H1 (cell line): ENCODE measurements at regions not wholly inside any gene's neighbourhood (a gene's known extent, or its start where the extent isn't known, plus 50 kb on each side); places are given as distances from the start of the nearest gene placed in this dataset.

ENCODE experiments used
- CTCF ChIA-PET: fragments of 300-600 bp; sonication (Branson Sonifier 250); formaldehyde crosslinking; loops from one replicate; lab custom pipeline; 2021; ENCODE audit not compliant: partially characterized antibody; lab: Charles Lee
- POLR2A ChIA-PET: fragments of 300-600 bp; sonication (Branson Sonifier 250); formaldehyde crosslinking; loops from one replicate; lab custom pipeline; 2021; ENCODE audit warnings: inconsistent platforms; ENCODE audit not compliant: partially characterized antibody; lab: Charles Lee
- DNase-seq, 2 experiments: peaks; one replicate each; pipeline versions ENCODE4 v3.0.0 to v3.0.0-alpha.2; 2010 to 2022; ENCODE audit warnings: low spot score in 2 of 2, low read depth in 1 of 2, mixed read lengths in 1 of 2
- FAIRE-seq: peaks from 2 replicates; lab custom pipeline; 2011; peaks lifted over from hg19 to GRCh38; lab: Jason Lieb, UNC
- H2AFZ ChIP-seq: 2 replicates; pipeline ENCODE4 v1.8.1; 2012; ENCODE audit warnings: low read length, inconsistent platforms
- H2AK5ac ChIP-seq: 2 replicates; pipeline ENCODE4 v1.6.1; 2013; ENCODE audit warnings: low read depth, low read length
- H2BK120ac ChIP-seq: replicated peaks from 2 replicates; pipeline ENCODE3; 2013; ENCODE audit warnings: low read depth, low read length, inconsistent platforms
- H2BK12ac ChIP-seq: 2 replicates; pipeline ENCODE4 v1.6.1; 2013; ENCODE audit warnings: low read depth, low read length
- H2BK15ac ChIP-seq: 2 replicates; pipeline ENCODE4 v1.6.1; 2013; ENCODE audit warnings: low read length
- H2BK20ac ChIP-seq: 2 replicates; pipeline ENCODE4 v1.6.1; 2013; ENCODE audit warnings: low read length
- H2BK5ac ChIP-seq: 2 replicates; pipeline ENCODE4 v1.6.1; 2013; ENCODE audit warnings: low read depth, low read length
- H3K14ac ChIP-seq: 2 replicates; pipeline ENCODE4 v1.6.1; 2013; ENCODE audit warnings: inconsistent platforms; ENCODE audit not compliant: insufficient read length
- H3K18ac ChIP-seq: 2 replicates; pipeline ENCODE4 v1.6.1; 2013; ENCODE audit warnings: low read length; ENCODE audit errors: extremely low read depth
- H3K23ac ChIP-seq: 2 replicates; pipeline ENCODE4 v1.6.1; 2013; ENCODE audit warnings: inconsistent platforms; ENCODE audit not compliant: insufficient read length
- H3K23me2 ChIP-seq: 2 replicates; pipeline ENCODE4 v1.6.1; 2013; ENCODE audit warnings: low read depth, low read length
- H3K27ac ChIP-seq: 2 replicates; pipeline ENCODE4 v1.6.1; 2011; ENCODE audit warnings: low read depth, low read length, inconsistent platforms
- H3K27me3 ChIP-seq, 4 experiments: replicated peaks in 1 of 4; 1 replicate in 1 of 4; 2 replicates in 3 of 4; pipeline versions ENCODE4 v1.6.1 to v1.8.1; 2011 to 2013; ENCODE audit warnings: low read length in 3 of 4, mild to moderate bottlenecking in 3 of 4, inconsistent platforms in 2 of 4, mixed read lengths in 2 of 4, moderate library complexity in 1 of 4; ENCODE audit not compliant: control insufficient read depth in 3 of 4, insufficient read depth in 3 of 4; ENCODE audit errors: extremely low read depth in 1 of 4
- H3K36me3 ChIP-seq, 4 experiments: 2 replicates each; pipeline versions ENCODE4 v1.6.1 to v1.8.1; 2011 to 2013; ENCODE audit warnings: mild to moderate bottlenecking in 4 of 4, low read length in 3 of 4, moderate library complexity in 2 of 4, control low read depth in 1 of 4, inconsistent platforms in 1 of 4; ENCODE audit not compliant: insufficient read depth in 4 of 4, control insufficient read depth in 2 of 4
- H3K4ac ChIP-seq: replicated peaks from 2 replicates; pipeline ENCODE3; 2013; ENCODE audit warnings: low read length, low read depth, mixed read lengths, inconsistent platforms; ENCODE audit not compliant: insufficient read length
- H3K4me1 ChIP-seq, 4 experiments: replicated peaks in 1 of 4; 1 replicate in 1 of 4; 2 replicates in 3 of 4; pipeline versions ENCODE4 v1.6.1 to v1.8.1; 2011 to 2013; ENCODE audit warnings: low read length in 3 of 4, inconsistent platforms in 2 of 4, mixed read lengths in 1 of 4; ENCODE audit not compliant: insufficient read depth in 4 of 4, control insufficient read depth in 3 of 4
- H3K4me2 ChIP-seq, 2 experiments: 2 replicates each; pipeline versions ENCODE4 v1.6.1 to v1.8.1; 2011 to 2013; ENCODE audit warnings: low read depth in 2 of 2, low read length in 2 of 2, control low read depth in 1 of 2, inconsistent platforms in 1 of 2, mild to moderate bottlenecking in 1 of 2; ENCODE audit not compliant: insufficient read depth in 1 of 2
- H3K4me3 ChIP-seq, 4 experiments: fragments of 200-600, 300-600 bp in 1 of 4; sonication (generic), shearing (Covaris generic), sonication (Bioruptor Twin) in 1 of 4; 2 replicates each; pipeline versions ENCODE4 v1.5.1 to v1.8.1; 2011 to 2016; ENCODE audit warnings: low read length in 4 of 4, low read depth in 3 of 4, control low read depth in 2 of 4, inconsistent platforms in 2 of 4, mild to moderate bottlenecking in 2 of 4, mixed read lengths in 1 of 4, moderate library complexity in 1 of 4; ENCODE audit not compliant: insufficient read depth in 2 of 4; ENCODE audit errors: extremely low read depth in 1 of 4
- H3K56ac ChIP-seq: replicated peaks from 2 replicates; pipeline ENCODE3; 2013; ENCODE audit warnings: low read depth, mild to moderate bottlenecking, mixed read lengths, low read length, inconsistent platforms; ENCODE audit not compliant: insufficient read length
- H3K79me1 ChIP-seq: 2 replicates; pipeline ENCODE4 v1.6.1; 2013; ENCODE audit warnings: low read depth, low read length, control low read depth
- H3K79me2 ChIP-seq, 2 experiments: 2 replicates each; pipeline versions ENCODE4 v1.6.1 to v1.8.1; 2012 to 2013; ENCODE audit warnings: low read length in 2 of 2, mild to moderate bottlenecking in 2 of 2, inconsistent platforms in 1 of 2; ENCODE audit not compliant: insufficient read depth in 2 of 2, control insufficient read depth in 1 of 2
- H3K9ac ChIP-seq, 4 experiments: replicated peaks in 1 of 4; 1 replicate in 1 of 4; 2 replicates in 3 of 4; pipeline versions ENCODE4 v1.6.1 to v1.8.1; 2011 to 2013; ENCODE audit warnings: low read depth in 3 of 4, low read length in 3 of 4, control low read depth in 2 of 4, mild to moderate bottlenecking in 2 of 4, moderate library complexity in 2 of 4, inconsistent platforms in 1 of 4; ENCODE audit errors: extremely low read depth in 1 of 4
- H3K9me3 ChIP-seq, 2 experiments: 2 replicates each; pipeline versions ENCODE4 v1.6.1 to v1.8.1; 2012 to 2013; ENCODE audit warnings: mild to moderate bottlenecking in 2 of 2, moderate library complexity in 2 of 2, control low read depth in 1 of 2, inconsistent platforms in 1 of 2, low read depth in 1 of 2, low read length in 1 of 2, mixed read lengths in 1 of 2; ENCODE audit not compliant: insufficient read depth in 2 of 2
- H4K20me1 ChIP-seq, 2 experiments: replicated peaks in 1 of 2; 2 replicates each; pipeline versions ENCODE3 to v1.8.1; 2011 to 2013; ENCODE audit warnings: inconsistent platforms in 2 of 2, low read length in 2 of 2, mild to moderate bottlenecking in 1 of 2; ENCODE audit not compliant: insufficient read depth in 2 of 2, control insufficient read depth in 1 of 2
- H4K5ac ChIP-seq: 2 replicates; pipeline ENCODE4 v1.6.1; 2013; ENCODE audit warnings: low read length, low read depth, mixed read lengths, inconsistent platforms; ENCODE audit not compliant: insufficient read length
- H4K8ac ChIP-seq: 2 replicates; pipeline ENCODE4 v1.8.0; 2013; ENCODE audit warnings: mild to moderate bottlenecking, moderate library complexity, low read length, inconsistent platforms; ENCODE audit not compliant: insufficient read depth; ENCODE audit errors: extremely low read depth
- H4K91ac ChIP-seq: replicated peaks from 2 replicates; pipeline ENCODE3; 2013; ENCODE audit warnings: low read length, mixed read lengths, inconsistent platforms; ENCODE audit not compliant: insufficient read length
- CEBPB ChIP-seq: IDR thresholded peaks from 2 replicates; pipeline ENCODE4 v1.6.1; 2012; ENCODE audit warnings: low read depth, low read length
- EGR1 ChIP-seq: IDR thresholded peaks from 2 replicates; pipeline ENCODE4 v1.6.1; 2011; ENCODE audit warnings: low read depth, low read length, borderline replicate concordance
- MAFK ChIP-seq: IDR thresholded peaks from 2 replicates; pipeline ENCODE4 v1.6.1; 2012; ENCODE audit warnings: low read depth, mild to moderate bottlenecking, improper control_type of control experiment, low read length
- PHF8 ChIP-seq: fragments of 200-600 bp; sonication (generic); conservative IDR thresholded peaks from 2 replicates; pipeline ENCODE4 v1.7.1; 2012; ENCODE audit warnings: low read depth, mild to moderate bottlenecking, inconsistent platforms, low read length, moderate library complexity
- POLR2A ChIP-seq, 2 experiments: IDR thresholded peaks; 1 replicate in 1 of 2; 2 replicates in 1 of 2; pipeline ENCODE4 v1.6.1; 2011; ENCODE audit warnings: low read depth in 2 of 2, low read length in 2 of 2, mild to moderate bottlenecking in 2 of 2; ENCODE audit errors: control extremely low read depth in 1 of 2
- RXRA ChIP-seq: IDR thresholded peaks from 2 replicates; pipeline ENCODE4 v1.6.1; 2011; ENCODE audit warnings: low read depth, mild to moderate bottlenecking, low read length, moderate library complexity; ENCODE audit not compliant: insufficient read depth
- SP1 ChIP-seq: IDR thresholded peaks from 2 replicates; pipeline ENCODE4 v1.6.1; 2011; ENCODE audit warnings: low read depth, low read length
- TBP ChIP-seq: IDR thresholded peaks from 2 replicates; pipeline ENCODE4 v1.6.1; 2011; ENCODE audit warnings: low read depth, low read length, improper control_type of control experiment
- TEAD4 ChIP-seq: IDR thresholded peaks from 2 replicates; pipeline ENCODE4 v1.6.1; 2012; ENCODE audit warnings: low read depth, low read length, inconsistent platforms, mixed read lengths
- YY1 ChIP-seq: IDR thresholded peaks from 2 replicates; pipeline ENCODE4 v1.6.1; 2011; ENCODE audit warnings: low read depth, mild to moderate bottlenecking, low read length
- ZNF274 ChIP-seq: IDR thresholded peaks from 2 replicates; pipeline ENCODE4 v1.7.0; 2012; ENCODE audit warnings: low read length, borderline replicate concordance; ENCODE audit errors: extremely low read depth
- WGBS, 2 experiments: shearing (Covaris generic) in 1 of 2; methylation state at CpG; one replicate each; pipeline versions ENCODE4 v1.1.6 to v1.1.7; 2013 to 2015; ENCODE audit warnings: low lambda C conversion rate in 2 of 2, mixed read lengths in 2 of 2, inconsistent platforms in 1 of 2, low coverage in 1 of 2, missing lambda C conversion rate in 1 of 2; ENCODE audit not compliant: insufficient replicate concordance in 2 of 2, insufficient coverage in 1 of 2, insufficient read length in 1 of 2; ENCODE audit errors: extremely low coverage in 1 of 2, missing lambda C conversion rate in 1 of 2; 5-methylcytosine and 5-hydroxymethylcytosine counted together

GRCh38 chr3:82556113-82556512 lies 794.7 kb upstream of the GBE1 start:
- DNase-seq (no peak), FAIRE-seq (no peak)
- 88% methylated on average over 5 of the region's 5 CpGs; no CpG with 5 or more reads in 1 of the 2 experiments for WGBS, 2 experiments
- Histone ChIP-seq H3K4me3 (no peak overlapping the region), H3K9ac (no peak overlapping the region), H3K14ac (no peak overlapping the region), H4K91ac (peak overlapping the region; percentile 31), H4K20me1 (no peaks in the 10 kb centered on the region), H4K5ac (no peak overlapping the region), H2AK5ac (peak overlapping the region; percentile 28; the same call in 1 of the 2 replicates), H2AFZ (0 out of 2 replicates have a peak overlapping the region, but pooled peaks have one; percentile 74), H3K23me2 (no peaks in the 10 kb centered on the region), H3K4me1 (peaks cover 0 to 7% (median 1%) of the 10 kb centered on the region in 4 experiments; a peak in 2 of 7 replicates), H3K23ac (no peak overlapping the region), H2BK20ac (no peak overlapping the region), H3K27ac (no peak overlapping the region), H3K18ac (no peak overlapping the region), H3K79me2 (no peaks in the 10 kb centered on the region), H3K36me3 (no peaks in the 10 kb centered on the region), H3K9me3 (no peaks in the 10 kb centered on the region), H2BK120ac (peak overlapping the region; percentile 49), H2BK5ac (0 out of 2 replicates have a peak overlapping the region, but pooled peaks have one; percentile 35), H2BK12ac (0 out of 2 replicates have a peak overlapping the region, but pooled peaks have one; percentile 18), H3K79me1 (no peaks in the 10 kb centered on the region), H4K8ac (no peak overlapping the region), H3K4ac (no peak overlapping the region), H3K56ac (no peak overlapping the region), H2BK15ac (no peak overlapping the region), H3K4me2 (no peak overlapping the region), H3K27me3 (no peaks in the 10 kb centered on the region)
- POLR2A ChIA-PET = no interaction called here
- CTCF ChIA-PET = no interaction called here
- no peak for TF ChIP-seq EGR1
- no peak for TF ChIP-seq POLR2A (IDR thresholded peaks at IDR 0.05; ENCODE audit: control extremely low read depth in 1 of 2, low read depth in 2 of 2, low read length in 2 of 2)
- TF ChIP-seq TBP = no peak
- TF ChIP-seq YY1 = no peak
- TF ChIP-seq PHF8 = no peak
- no peak for TF ChIP-seq TEAD4
- TF ChIP-seq RXRA = no peak
- TF ChIP-seq MAFK = no peak
- TF ChIP-seq CEBPB = no peak
- no peak for TF ChIP-seq ZNF274
- no peak for TF ChIP-seq SP1
